ENCODE measurements at regions not wholly inside any gene's neighbourhood (a gene's known extent, or its start where the extent isn't known, plus 50 kb on each side); places are given as distances from the start of the nearest gene placed in this dataset.

GRCh38 chr7:83864551-83864950, 215.6 kb upstream of the SEMA3E start:
- TF ChIP-seq POLR2AphosphoS5 (IDR thresholded peaks at IDR 0.05; ENCODE audit: low read depth) (no peak), CREB1 (CRISPR knock-in tag; IDR thresholded peaks at IDR 0.05; ENCODE audit: low read depth) (no peak), ZNF331 (CRISPR knock-in tag; IDR thresholded peaks at IDR 0.05; ENCODE audit: low read depth) (no peak), NANOG (IDR thresholded peaks at IDR 0.05; ENCODE audit: borderline replicate concordance) (no peak), STAT1 (IDR thresholded peaks at IDR 0.05; ENCODE audit: unreplicated experiment) (no peak), ETS1 (IDR thresholded peaks at IDR 0.05) (no peak), REST (IDR thresholded peaks at IDR 0.05; ENCODE audit: unreplicated experiment) (no peak), JUNB (IDR thresholded peaks at IDR 0.05; ENCODE audit: unreplicated experiment) (no peak), ZNF462 (CRISPR knock-in tag; IDR thresholded peaks at IDR 0.05) (no peak), EZH2 (IDR thresholded peaks at IDR 0.05; ENCODE audit: low read depth, unreplicated experiment) (no peak), EZH2phosphoT487 (IDR thresholded peaks at IDR 0.05; ENCODE audit: unreplicated experiment) (no peak), ZNF114 (CRISPR knock-in tag; IDR thresholded peaks at IDR 0.05) (no peak)
- TF ChIP-seq, protein P1, sequence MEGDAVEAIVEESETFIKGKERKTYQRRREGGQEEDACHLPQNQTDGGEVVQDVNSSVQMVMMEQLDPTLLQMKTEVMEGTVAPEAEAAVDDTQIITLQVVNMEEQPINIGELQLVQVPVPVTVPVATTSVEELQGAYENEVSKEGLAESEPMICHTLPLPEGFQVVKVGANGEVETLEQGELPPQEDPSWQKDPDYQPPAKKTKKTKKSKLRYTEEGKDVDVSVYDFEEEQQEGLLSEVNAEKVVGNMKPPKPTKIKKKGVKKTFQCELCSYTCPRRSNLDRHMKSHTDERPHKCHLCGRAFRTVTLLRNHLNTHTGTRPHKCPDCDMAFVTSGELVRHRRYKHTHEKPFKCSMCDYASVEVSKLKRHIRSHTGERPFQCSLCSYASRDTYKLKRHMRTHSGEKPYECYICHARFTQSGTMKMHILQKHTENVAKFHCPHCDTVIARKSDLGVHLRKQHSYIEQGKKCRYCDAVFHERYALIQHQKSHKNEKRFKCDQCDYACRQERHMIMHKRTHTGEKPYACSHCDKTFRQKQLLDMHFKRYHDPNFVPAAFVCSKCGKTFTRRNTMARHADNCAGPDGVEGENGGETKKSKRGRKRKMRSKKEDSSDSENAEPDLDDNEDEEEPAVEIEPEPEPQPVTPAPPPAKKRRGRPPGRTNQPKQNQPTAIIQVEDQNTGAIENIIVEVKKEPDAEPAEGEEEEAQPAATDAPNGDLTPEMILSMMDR (conservative IDR thresholded peaks at IDR 0.05; ENCODE audit: low read depth in 2 of 2), result no peak
- no peaks in the 10 kb centered on the region for H3K79me2 ChIP-seq (replicated peaks; ENCODE audit: insufficient read depth)
- Mint-ChIP-seq H3K36me3 (ENCODE audit: low read depth) (no peaks in the 10 kb centered on the region), H3K4me1 (peaks cover 4% of the 10 kb centered on the region), H3K9me3 (no peaks in the 10 kb centered on the region), H3K4me3 (no peak overlapping the region), H3K27me3 (ENCODE audit: insufficient read depth, low read depth, poor library complexity) (no peaks in the 10 kb centered on the region), H3K27ac (no peak overlapping the region)
- H4K20me1 ChIP-seq (replicated peaks; ENCODE audit: insufficient read depth), result no peaks in the 10 kb centered on the region
- H3K9me2 ChIP-seq (ENCODE audit: insufficient read depth), result no peaks in the 10 kb centered on the region
- no peaks in the 10 kb centered on the region for H3K36me3 ChIP-seq (ENCODE audit: insufficient read depth)
- no peaks in the 10 kb centered on the region for H3F3A ChIP-seq (replicated peaks; ENCODE audit: low read depth)
- H3K4me1 ChIP-seq (ENCODE audit: insufficient read depth), result no peaks in the 10 kb centered on the region
- DNase-seq (ENCODE audit: low spot score) (no peak), ATAC-seq (no peak)
- H3K27me3 ChIP-seq (ENCODE audit: insufficient read depth), result no peaks in the 10 kb centered on the region
- no peak overlapping the region for H3K27ac ChIP-seq (ENCODE audit: low read depth)
- no peak overlapping the region for H2AFZ ChIP-seq
- no peak overlapping the region for H3K4me2 ChIP-seq
- no peak overlapping the region for H3K4me3 ChIP-seq

Measured in GM23338 (cell line).